ENCODE measurements at regions not wholly inside any gene's neighbourhood (a gene's known extent, or its start where the extent isn't known, plus 50 kb on each side); places are given as distances from the start of the nearest gene placed in this dataset.

- no peak for TF ChIP-seq EZH2 (IDR thresholded peaks at IDR 0.05; ENCODE audit: low read length, missing control alignments)
- TF ChIP-seq, protein P1, sequence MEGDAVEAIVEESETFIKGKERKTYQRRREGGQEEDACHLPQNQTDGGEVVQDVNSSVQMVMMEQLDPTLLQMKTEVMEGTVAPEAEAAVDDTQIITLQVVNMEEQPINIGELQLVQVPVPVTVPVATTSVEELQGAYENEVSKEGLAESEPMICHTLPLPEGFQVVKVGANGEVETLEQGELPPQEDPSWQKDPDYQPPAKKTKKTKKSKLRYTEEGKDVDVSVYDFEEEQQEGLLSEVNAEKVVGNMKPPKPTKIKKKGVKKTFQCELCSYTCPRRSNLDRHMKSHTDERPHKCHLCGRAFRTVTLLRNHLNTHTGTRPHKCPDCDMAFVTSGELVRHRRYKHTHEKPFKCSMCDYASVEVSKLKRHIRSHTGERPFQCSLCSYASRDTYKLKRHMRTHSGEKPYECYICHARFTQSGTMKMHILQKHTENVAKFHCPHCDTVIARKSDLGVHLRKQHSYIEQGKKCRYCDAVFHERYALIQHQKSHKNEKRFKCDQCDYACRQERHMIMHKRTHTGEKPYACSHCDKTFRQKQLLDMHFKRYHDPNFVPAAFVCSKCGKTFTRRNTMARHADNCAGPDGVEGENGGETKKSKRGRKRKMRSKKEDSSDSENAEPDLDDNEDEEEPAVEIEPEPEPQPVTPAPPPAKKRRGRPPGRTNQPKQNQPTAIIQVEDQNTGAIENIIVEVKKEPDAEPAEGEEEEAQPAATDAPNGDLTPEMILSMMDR (conservative IDR thresholded peaks at IDR 0.05 in 1 of 2, IDR thresholded peaks at IDR 0.05 in 1 of 2; ENCODE audit: low read depth in 1 of 2, low read length in 2 of 2): no peak
These were observed 82.2 kb upstream of the VWDE start for GRCh38 chr7:12485845-12486244.

Data from fibroblast of lung (primary cell).